ENCODE measurements at regions not wholly inside any gene's neighbourhood (a gene's known extent, or its start where the extent isn't known, plus 50 kb on each side); places are given as distances from the start of the nearest gene placed in this dataset.

GRCh38 chr2:48227617-48228344 lies 86.7 kb upstream of the FOXN2 start:
- Histone ChIP-seq H3K27me3 (no peaks in the 10 kb centered on the region), H3K4me1 (peaks cover 0 to 18% (median 0%) of the 10 kb centered on the region in 9 donors), H3K4me3 (no peak overlapping the region), H3K9me3 (no peaks in the 10 kb centered on the region), H3K36me3 (no peaks in the 10 kb centered on the region), H3K27ac (peak overlapping the region in 1 of 10 donors; percentile 52)
- intact Hi-C loops (cut with DNase I): no loop called here
- DNase-seq (no peak), ATAC-seq (peak in 6 of 8 donors; percentile 43 to 71 (median 64))
- WGBS, 2 donors: 57 to 64% methylated on average over 3 of the region's 3 CpGs
- no peak for TF ChIP-seq CTCF (IDR thresholded peaks at IDR 0.05)

DNA sequence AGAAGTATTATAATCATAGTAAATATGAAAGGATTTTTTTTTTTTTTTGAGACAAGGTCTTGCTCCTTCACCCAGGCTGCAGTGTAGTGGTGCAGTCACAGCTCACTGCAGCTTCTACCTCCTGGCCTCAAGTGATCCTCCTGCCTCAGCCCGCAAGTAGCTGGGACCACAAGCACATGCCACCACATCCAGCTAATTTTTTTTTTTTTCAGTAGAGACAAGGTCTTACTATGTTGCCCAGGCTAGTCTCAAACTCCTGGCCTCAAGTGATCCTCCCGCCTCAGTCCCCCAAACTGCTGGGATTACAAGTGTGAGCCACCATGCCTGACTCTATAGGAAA lies 86.2 kb upstream of the FOXN2 start:
- Histone ChIP-seq H3K9me3 (no peaks in the 10 kb centered on the region), H3K4me1 (peaks cover 0 to 18% (median 0%) of the 10 kb centered on the region in 9 donors), H3K4me3 (no peak overlapping the region), H3K36me3 (no peaks in the 10 kb centered on the region), H3K27me3 (no peaks in the 10 kb centered on the region), H3K27ac (peak overlapping the region in 1 of 10 donors; percentile 52)
- TF ChIP-seq CTCF (IDR thresholded peaks at IDR 0.05): no peak
- 95 to 98% methylated on average over 2 of the region's 2 CpGs for WGBS, 2 donors
- DNase-seq (no peak), ATAC-seq (no peak)
- intact Hi-C loops (cut with DNase I): no loop called here

DNA sequence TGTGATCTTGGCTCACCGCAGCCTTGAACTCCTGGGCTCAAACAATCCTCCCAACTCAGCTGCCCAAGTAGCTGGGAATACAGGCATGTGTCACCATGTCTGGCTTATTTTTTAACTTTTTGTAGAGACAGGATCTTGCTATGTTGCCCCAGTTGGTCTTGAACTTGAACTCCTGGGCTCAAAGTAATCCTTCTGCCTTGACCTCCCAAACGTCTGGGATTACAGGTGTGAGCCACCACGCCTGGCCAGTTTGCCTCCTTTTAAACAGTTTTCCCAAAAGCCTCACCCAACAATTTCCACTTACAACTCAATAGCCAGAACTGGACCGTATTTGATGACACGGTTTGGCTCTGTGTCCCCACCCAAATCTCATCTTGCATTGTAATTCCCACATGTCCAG lies 85.4 kb upstream of the FOXN2 start:
- H3K27ac ChIP-seq: no peak overlapping the region
- WGBS, 2 donors: 93 to 100% methylated on average over 5 of the region's 5 CpGs
- peaks cover 0 to 18% (median 0%) of the 10 kb centered on the region in 9 donors for H3K4me1 ChIP-seq
- H3K4me3 ChIP-seq: no peak overlapping the region
- no peaks in the 10 kb centered on the region for H3K9me3 ChIP-seq
- DNase-seq (no peak), ATAC-seq (no peak)
- TF ChIP-seq CTCF (IDR thresholded peaks at IDR 0.05): no peak
- no peaks in the 10 kb centered on the region for H3K27me3 ChIP-seq
- H3K36me3 ChIP-seq: no peaks in the 10 kb centered on the region
- intact Hi-C loops (cut with DNase I): no loop called here

DNA sequence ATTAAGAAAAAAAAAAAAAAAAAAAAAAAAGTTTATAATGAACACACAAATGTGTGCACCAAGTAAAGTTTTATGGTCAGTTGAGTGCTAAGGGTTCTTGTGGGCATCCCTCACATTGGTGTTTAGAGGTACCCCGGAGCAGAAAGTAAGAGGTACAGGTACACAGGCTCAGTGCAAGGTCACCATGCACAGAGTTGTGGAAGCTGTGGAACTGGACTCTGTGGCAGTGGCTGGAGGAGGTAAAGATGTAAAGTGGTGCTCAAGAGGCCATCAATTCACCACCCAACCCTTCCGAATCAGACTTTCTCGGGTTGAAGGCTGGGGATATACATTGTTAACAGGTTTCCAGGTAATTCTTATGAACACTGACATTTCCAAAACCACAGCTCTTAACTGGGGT lies 83.6 kb upstream of the FOXN2 start:
- WGBS, 2 donors: 95 to 97% methylated on average over 3 of the region's 3 CpGs
- ATAC-seq: no peak

More for the DNA sequence above, 83.6 kb upstream of the FOXN2 start:
- intact Hi-C loops (cut with DNase I): no loop called here
- no peak overlapping the region for H3K27ac ChIP-seq
- H3K4me3 ChIP-seq: no peak overlapping the region
- H3K9me3 ChIP-seq: no peaks in the 10 kb centered on the region
- no peaks in the 10 kb centered on the region for H3K36me3 ChIP-seq
- H3K27me3 ChIP-seq: no peaks in the 10 kb centered on the region
- peaks cover 0 to 18% (median 0%) of the 10 kb centered on the region in 9 donors for H3K4me1 ChIP-seq
- TF ChIP-seq CTCF (IDR thresholded peaks at IDR 0.05): no peak
- DNase-seq: no peak

Data from heart right ventricle (tissue), 16 donors.